ENCODE measurements at regions not wholly inside any gene's neighbourhood (a gene's known extent, or its start where the extent isn't known, plus 50 kb on each side); places are given as distances from the start of the nearest gene placed in this dataset.

DNA sequence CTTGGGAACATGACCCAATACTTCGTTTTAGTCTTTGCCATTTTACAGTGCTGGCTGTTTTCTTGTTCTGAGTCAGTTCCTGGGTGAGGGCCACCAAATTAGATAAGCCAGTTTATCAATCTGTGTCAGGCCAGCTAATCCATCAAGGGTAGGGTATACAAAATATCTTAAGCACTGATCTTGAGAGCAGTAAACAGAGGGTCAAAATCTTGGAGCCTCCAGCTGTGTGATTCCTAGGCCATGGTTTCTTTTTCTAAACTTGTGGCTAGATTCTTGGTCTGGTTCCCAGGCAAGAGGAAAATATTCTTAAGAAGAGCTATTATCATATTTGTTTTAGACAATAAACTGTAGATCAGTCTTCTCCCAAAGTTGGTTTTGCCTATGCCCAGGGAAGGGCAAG is 1396.6 kb upstream of the PABPC4L start:
- TF ChIP-seq CTCF (conservative IDR thresholded peaks at IDR 0.05; ENCODE audit: low read depth in 2 of 2) (no peak), EZH2 (IDR thresholded peaks at IDR 0.05; ENCODE audit: low read depth, unreplicated experiment) (no peak), POLR2AphosphoS5 (IDR thresholded peaks at IDR 0.05; ENCODE audit: low read depth) (no peak), EZH2phosphoT487 (IDR thresholded peaks at IDR 0.05; ENCODE audit: unreplicated experiment) (no peak), JUNB (IDR thresholded peaks at IDR 0.05; ENCODE audit: unreplicated experiment) (no peak), NANOG (IDR thresholded peaks at IDR 0.05; ENCODE audit: borderline replicate concordance) (no peak)
- TF ChIP-seq, protein P1, sequence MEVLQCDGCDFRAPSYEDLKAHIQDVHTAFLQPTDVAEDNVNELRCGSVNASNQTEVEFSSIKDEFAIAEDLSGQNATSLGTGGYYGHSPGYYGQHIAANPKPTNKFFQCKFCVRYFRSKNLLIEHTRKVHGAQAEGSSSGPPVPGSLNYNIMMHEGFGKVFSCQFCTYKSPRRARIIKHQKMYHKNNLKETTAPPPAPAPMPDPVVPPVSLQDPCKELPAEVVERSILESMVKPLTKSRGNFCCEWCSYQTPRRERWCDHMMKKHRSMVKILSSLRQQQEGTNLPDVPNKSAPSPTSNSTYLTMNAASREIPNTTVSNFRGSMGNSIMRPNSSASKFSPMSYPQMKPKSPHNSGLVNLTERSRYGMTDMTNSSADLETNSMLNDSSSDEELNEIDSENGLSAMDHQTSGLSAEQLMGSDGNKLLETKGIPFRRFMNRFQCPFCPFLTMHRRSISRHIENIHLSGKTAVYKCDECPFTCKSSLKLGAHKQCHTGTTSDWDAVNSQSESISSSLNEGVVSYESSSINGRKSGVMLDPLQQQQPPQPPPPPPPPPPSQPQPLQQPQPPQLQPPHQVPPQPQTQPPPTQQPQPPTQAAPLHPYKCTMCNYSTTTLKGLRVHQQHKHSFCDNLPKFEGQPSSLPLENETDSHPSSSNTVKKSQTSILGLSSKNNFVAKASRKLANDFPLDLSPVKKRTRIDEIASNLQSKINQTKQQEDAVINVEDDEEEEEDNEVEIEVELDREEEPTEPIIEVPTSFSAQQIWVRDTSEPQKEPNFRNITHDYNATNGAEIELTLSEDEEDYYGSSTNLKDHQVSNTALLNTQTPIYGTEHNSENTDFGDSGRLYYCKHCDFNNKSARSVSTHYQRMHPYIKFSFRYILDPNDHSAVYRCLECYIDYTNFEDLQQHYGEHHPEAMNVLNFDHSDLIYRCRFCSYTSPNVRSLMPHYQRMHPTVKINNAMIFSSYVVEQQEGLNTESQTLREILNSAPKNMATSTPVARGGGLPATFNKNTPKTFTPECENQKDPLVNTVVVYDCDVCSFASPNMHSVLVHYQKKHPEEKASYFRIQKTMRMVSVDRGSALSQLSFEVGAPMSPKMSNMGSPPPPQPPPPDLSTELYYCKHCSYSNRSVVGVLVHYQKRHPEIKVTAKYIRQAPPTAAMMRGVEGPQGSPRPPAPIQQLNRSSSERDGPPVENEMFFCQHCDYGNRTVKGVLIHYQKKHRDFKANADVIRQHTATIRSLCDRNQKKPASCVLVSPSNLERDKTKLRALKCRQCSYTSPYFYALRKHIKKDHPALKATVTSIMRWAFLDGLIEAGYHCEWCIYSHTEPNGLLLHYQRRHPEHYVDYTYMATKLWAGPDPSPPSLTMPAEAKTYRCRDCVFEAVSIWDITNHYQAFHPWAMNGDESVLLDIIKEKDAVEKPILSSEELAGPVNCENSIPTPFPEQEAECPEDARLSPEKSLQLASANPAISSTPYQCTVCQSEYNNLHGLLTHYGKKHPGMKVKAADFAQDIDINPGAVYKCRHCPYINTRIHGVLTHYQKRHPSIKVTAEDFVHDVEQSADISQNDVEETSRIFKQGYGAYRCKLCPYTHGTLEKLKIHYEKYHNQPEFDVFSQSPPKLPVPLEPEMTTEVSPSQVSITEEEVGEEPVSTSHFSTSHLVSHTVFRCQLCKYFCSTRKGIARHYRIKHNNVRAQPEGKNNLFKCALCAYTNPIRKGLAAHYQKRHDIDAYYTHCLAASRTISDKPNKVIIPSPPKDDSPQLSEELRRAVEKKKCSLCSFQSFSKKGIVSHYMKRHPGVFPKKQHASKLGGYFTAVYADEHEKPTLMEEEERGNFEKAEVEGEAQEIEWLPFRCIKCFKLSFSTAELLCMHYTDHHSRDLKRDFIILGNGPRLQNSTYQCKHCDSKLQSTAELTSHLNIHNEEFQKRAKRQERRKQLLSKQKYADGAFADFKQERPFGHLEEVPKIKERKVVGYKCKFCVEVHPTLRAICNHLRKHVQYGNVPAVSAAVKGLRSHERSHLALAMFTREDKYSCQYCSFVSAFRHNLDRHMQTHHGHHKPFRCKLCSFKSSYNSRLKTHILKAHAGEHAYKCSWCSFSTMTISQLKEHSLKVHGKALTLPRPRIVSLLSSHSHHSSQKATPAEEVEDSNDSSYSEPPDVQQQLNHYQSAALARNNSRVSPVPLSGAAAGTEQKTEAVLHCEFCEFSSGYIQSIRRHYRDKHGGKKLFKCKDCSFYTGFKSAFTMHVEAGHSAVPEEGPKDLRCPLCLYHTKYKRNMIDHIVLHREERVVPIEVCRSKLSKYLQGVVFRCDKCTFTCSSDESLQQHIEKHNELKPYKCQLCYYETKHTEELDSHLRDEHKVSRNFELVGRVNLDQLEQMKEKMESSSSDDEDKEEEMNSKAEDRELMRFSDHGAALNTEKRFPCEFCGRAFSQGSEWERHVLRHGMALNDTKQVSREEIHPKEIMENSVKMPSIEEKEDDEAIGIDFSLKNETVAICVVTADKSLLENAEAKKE (CRISPR knock-in tag; IDR thresholded peaks at IDR 0.05) = no peak
- TF ChIP-seq, protein P2, sequence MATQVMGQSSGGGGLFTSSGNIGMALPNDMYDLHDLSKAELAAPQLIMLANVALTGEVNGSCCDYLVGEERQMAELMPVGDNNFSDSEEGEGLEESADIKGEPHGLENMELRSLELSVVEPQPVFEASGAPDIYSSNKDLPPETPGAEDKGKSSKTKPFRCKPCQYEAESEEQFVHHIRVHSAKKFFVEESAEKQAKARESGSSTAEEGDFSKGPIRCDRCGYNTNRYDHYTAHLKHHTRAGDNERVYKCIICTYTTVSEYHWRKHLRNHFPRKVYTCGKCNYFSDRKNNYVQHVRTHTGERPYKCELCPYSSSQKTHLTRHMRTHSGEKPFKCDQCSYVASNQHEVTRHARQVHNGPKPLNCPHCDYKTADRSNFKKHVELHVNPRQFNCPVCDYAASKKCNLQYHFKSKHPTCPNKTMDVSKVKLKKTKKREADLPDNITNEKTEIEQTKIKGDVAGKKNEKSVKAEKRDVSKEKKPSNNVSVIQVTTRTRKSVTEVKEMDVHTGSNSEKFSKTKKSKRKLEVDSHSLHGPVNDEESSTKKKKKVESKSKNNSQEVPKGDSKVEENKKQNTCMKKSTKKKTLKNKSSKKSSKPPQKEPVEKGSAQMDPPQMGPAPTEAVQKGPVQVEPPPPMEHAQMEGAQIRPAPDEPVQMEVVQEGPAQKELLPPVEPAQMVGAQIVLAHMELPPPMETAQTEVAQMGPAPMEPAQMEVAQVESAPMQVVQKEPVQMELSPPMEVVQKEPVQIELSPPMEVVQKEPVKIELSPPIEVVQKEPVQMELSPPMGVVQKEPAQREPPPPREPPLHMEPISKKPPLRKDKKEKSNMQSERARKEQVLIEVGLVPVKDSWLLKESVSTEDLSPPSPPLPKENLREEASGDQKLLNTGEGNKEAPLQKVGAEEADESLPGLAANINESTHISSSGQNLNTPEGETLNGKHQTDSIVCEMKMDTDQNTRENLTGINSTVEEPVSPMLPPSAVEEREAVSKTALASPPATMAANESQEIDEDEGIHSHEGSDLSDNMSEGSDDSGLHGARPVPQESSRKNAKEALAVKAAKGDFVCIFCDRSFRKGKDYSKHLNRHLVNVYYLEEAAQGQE (IDR thresholded peaks at IDR 0.05; ENCODE audit: unreplicated experiment) = no peak
- TF ChIP-seq, protein P3, sequence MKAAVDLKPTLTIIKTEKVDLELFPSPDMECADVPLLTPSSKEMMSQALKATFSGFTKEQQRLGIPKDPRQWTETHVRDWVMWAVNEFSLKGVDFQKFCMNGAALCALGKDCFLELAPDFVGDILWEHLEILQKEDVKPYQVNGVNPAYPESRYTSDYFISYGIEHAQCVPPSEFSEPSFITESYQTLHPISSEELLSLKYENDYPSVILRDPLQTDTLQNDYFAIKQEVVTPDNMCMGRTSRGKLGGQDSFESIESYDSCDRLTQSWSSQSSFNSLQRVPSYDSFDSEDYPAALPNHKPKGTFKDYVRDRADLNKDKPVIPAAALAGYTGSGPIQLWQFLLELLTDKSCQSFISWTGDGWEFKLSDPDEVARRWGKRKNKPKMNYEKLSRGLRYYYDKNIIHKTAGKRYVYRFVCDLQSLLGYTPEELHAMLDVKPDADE (IDR thresholded peaks at IDR 0.05) = no peak
